HG03039 (cell line): ENCODE measurements at regions not wholly inside any gene's neighbourhood (a gene's known extent, or its start where the extent isn't known, plus 50 kb on each side); places are given as distances from the start of the nearest gene placed in this dataset.
"Not testable (repeated sequence)": the region's sequence is repeated elsewhere in the genome, so short reads cannot be mapped to it uniquely, and the experiment has no call there.

Experiments used
- ATAC-seq: cut with Tn5 transposase; IDR thresholded peaks from one replicate; pipeline ENCODE4 v1.9.1; 2021; ENCODE audit warnings: mild to moderate bottlenecking, moderate library complexity; ENCODE audit not compliant: unreplicated experiment

DNA sequence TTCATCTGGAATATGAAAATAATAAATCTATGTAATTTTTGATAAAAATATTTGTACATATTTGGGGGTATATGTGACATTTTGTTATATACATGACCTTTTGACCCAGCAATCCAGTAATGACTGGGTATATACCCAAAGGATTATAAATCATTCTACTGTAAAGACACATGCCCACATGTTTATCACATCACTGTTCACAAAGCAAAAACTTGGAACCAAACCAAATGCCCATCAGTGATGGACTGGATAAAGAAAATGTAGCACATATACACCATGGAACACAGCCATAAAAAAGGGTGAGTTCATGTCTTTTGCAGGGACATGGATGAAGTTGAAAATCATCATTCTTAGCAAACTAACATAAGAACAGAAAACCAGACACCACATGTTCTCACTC lies 472.1 kb upstream of the DDX18 start:
- ATAC-seq = no peak

DNA sequence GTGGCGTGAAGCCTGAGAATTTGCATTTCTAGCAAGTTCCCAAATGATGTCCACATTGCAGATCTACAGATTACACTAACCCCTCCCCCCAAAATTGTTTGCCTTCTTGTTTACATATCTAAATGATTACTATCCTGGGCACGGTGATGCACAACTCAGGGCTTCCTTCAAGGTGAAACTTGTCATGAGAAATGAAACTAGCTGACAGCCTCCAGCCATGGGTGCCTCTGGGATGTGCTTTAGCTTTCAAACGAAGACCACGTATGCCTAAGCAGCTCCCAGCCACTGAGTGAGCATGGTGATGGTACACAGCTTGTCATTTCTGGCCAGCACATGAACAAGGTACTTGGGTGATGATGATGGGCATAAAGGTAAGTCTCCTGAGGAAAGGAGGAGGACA lies 464.8 kb upstream of the DDX18 start:
- ATAC-seq = no peak

- no peak for ATAC-seq
Measured at GRCh38 chr2:117351396-117351795, 463.1 kb upstream of the DDX18 start.

DNA sequence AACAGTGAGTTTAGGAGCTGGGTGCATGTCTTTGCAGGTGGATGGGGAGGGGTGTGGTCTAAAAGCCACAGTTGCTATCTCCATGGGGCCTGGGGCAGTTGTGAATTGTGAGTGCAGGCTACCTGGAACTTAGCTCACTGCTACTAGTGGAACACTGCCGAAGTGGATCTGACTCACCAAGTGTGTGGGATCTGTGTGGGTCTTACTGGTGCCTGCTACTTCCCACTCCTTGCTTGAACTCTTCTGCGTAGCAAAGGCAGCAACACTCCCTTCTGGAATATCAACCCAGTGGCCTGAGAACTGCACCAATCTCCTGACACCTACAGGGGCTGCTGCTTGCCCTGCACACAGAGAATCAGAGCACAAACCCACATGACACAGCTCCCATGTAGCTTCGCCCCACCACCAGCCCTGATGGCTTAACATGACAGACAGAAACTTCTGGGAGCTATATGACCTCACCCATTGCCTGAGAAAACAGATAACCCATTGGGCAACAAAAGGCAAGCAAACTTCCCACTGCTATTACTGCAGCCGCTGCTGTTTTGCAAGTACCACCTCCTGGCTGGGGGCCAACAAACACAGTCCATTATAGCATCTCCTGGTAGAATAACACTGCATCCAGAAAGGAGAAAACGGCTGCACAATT lies 455.1 kb upstream of the DDX18 start:
- no peak for ATAC-seq

DNA sequence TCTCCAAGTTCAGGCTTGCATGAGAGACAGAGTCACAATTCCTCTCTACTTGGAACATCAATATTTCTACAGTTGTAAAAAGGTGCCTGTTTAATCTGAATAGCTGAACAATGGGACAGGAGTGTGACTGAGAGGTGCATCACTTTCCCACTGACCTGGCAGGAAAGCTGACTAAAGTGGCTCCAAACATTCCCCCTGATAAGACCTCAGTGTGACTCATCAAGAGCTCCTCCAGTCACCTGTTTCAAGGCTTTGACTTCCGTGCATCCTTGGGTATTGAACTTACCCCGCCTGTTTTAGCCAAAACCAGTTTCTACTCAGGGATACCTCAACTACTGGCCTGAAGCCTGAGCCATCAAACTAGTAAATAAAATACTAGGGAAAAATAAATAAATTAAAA lies 453.9 kb upstream of the DDX18 start:
- no peak for ATAC-seq

GRCh38 chr2:117378653-117379052 lies 435.8 kb upstream of the DDX18 start:
- no peak for ATAC-seq

DNA sequence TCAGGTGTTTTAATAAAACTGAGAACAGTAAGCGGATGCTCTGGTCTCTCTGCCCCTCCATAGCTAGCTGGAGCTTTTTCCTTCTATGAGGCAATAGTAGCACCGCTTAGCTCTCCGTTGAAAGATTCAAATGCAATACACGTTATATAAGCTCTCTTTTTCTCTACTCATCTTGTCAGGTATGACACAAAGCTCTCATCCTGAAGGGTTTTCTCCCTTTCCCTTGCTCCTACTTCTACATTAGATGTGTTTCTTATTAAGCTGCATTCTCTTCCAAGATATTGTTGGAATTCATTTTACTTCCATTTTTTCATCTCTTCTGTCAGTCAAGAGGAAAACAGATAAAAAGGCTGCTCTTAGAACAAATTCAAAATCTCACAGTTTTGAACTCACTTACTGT lies 434.6 kb upstream of the DDX18 start:
- ATAC-seq = no peak

DNA sequence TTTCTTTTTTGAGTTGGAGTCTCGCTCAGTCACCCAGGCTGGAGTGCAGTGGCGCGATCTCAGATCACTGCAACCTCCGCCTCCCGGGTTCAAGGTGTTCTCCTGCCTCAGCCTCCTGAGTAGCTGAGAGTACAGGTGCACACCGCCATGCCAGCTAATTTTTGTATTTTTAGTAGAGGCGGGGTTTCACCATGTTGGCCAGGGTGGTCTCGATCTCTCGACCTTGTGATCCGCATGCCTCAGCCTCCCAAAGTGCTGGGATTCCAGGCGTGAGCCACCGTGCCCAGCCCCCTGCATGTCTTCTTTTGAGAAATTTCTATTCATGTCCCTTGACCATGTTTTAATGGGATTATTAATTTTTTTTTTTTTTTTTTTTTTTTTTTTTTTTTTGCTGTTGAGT lies 430.5 kb upstream of the DDX18 start:
- not testable (repeated sequence) for ATAC-seq

DNA sequence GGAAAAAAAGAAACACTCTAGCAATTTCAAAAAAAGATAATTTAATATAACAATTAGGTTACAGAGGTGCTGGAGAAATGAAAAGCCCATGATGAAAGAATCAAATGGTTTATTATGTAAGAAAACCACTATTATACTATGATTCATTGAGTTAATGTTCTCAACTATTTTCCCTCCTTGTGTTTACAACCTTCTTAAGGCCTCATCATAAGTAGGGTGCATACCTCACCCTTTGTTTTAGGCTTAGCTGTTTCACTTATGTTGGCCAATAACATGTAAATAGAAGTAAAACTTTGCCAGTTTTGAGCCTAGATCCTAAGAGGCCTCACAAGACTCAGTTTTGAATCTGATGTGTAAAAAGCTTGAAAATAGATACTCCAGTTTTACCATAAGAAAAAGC lies 418.3 kb upstream of the DDX18 start:
- no peak for ATAC-seq

GRCh38 chr2:117401582-117401981 lies 412.9 kb upstream of the DDX18 start:
- ATAC-seq = no peak

GRCh38 chr2:117406443-117406842 lies 408.0 kb upstream of the DDX18 start:
- ATAC-seq = no peak

DNA sequence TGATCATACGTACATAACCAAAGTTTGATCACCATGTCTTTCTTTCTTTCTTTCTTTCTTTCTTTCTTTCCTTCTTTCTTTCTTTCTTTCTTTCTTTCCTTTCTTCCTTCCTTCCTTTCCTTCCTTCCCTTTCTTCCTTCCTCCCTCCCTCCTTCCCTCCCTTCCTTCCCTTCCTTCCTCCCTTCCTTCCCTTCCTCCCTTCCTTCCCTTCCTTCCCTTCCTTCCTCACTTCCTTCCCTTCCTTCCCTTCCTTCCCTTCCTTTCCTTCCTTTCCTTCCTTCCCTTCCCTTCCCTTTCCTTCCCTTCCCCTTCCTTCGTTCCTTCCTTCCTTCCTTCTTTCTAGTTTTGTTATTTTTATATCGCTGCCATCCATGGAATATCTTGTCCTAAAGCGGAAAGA lies 406.7 kb upstream of the DDX18 start:
- ATAC-seq = no peak

GRCh38 chr2:117409443-117409842 lies 405.0 kb upstream of the DDX18 start:
- no peak for ATAC-seq

- ATAC-seq = no peak
Measured at GRCh38 chr2:117411983-117412382, 402.5 kb upstream of the DDX18 start.

GRCh38 chr2:117432746-117433145 lies 381.7 kb upstream of the DDX18 start:
- ATAC-seq = no peak

- ATAC-seq = no peak
Measured at GRCh38 chr2:117436697-117437096, 377.8 kb upstream of the DDX18 start.

GRCh38 chr2:117470311-117471095 lies 344.0 kb upstream of the DDX18 start:
- ATAC-seq = no peak

- no peak for ATAC-seq
Measured at GRCh38 chr2:117481608-117482007, 332.9 kb upstream of the DDX18 start.

DNA sequence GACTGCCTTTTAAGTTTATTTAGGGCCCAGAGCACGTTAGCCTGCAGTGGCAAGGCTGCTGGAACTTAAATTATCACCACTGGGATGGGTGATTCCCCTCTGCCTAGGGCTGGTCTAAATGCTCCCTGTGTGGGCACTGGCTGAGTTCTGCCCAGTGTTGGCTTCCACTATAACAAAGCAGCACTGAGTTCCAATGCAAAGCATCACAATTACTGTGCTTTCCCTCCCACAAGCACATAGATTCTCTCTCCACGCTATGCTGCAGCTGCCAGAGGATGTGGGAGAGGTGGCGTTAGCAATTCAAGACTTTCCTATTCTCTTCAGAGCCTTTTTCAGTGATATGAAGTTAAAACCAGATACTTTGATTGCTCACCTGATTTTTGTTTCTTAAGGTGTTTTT lies 328.9 kb upstream of the DDX18 start:
- ATAC-seq = no peak

DNA sequence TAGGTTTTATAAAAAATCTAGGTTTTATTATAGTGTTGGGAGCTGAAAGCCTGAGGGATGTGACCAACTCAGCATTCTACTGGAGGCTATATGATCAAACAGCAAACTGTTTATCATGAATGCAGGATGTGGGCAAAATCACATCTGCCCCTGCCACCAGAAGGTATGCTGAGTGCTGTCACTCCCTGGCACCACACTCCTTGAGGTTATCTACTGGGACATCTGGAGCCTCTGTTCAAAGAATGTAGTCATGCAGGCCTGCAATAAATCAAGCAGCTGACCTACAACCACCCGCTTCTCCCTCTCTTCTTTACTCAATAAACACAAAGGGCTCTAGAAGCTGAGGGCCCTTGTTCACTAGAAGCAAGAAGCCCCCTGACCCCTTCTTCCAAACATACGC lies 328.4 kb upstream of the DDX18 start:
- ATAC-seq = no peak

DNA sequence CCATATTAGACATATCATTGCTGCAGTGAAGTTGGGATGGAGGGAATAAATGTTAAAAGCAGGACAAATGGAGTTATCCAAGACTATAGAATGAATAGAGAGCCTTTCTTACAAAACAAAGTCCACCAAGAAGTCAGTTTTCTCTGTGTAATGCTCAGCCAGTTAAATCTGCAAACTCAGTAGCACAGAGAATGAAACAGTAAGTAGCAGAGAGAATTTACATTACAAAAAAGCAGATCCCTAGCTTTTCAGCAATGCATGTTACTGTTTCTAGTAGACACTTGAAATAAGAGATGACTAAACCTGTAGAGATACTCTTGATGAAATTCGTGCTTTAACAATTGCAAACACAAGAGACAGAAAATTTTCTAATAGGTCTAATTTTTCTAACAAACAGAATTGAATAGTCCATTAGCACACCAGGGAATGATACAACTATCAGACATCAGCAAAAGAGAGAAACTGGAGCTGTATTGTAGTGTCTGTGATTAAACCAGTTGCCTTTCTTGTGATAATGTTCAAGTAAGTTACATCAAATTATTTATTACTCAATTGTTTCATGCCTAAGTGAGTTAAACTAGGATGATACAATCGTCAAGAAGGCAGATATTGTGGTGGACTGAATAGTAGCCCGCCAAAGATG lies 322.2 kb upstream of the DDX18 start:
- ATAC-seq = no peak

DNA sequence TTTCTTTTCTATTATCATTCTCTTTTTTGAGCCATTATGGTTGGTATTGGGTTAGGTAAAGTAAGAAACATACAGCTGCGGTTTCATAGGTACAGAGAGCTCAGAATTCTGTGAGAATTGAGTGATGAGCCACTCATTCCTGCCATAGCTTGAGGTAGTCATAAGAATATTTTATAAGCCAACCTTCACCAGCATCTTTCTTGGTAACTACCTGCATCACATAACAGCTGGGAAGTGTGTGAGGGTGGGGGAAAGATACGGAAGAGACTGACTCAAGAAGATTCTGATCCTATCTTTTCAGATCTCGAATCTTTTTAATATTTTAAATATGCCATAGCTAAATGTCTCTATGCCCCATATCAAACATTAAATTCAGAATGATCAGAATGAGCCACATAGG lies 313.8 kb upstream of the DDX18 start:
- ATAC-seq = no peak
